HG03095 (cell line): ENCODE measurements at regions not wholly inside any gene's neighbourhood (a gene's known extent, or its start where the extent isn't known, plus 50 kb on each side); places are given as distances from the start of the nearest gene placed in this dataset.

Experiments used
- ATAC-seq: cut with Tn5 transposase; IDR thresholded peaks from one replicate; pipeline ENCODE4 v1.9.1; 2021; ENCODE audit warnings: moderate library complexity; ENCODE audit not compliant: unreplicated experiment

- ATAC-seq = no peak
Observed at GRCh38 chr3:25265284-25265683, 162.8 kb upstream of the RARB start.

DNA sequence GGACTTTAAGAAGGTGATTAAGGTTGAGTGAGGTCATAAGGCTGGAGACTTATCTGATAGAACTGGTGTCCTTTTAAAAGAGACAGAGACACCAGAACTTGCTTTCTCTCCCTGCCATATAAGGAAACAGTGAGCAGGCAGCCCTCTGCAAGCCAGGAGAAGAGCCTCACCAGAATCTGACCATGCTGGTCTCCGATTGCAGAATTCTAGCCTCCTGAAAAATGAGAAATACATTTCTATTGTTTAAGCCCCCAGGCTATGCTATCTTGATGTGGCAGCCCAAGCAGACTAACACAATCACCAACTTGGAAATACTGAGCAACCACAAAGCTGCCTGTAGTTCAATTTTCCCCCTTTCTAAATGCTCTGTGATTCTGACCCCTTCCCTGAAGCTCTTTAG is 161.4 kb upstream of the RARB start:
- no peak for ATAC-seq

- no peak for ATAC-seq
Observed at GRCh38 chr3:25272090-25272489, 156.0 kb upstream of the RARB start.

DNA sequence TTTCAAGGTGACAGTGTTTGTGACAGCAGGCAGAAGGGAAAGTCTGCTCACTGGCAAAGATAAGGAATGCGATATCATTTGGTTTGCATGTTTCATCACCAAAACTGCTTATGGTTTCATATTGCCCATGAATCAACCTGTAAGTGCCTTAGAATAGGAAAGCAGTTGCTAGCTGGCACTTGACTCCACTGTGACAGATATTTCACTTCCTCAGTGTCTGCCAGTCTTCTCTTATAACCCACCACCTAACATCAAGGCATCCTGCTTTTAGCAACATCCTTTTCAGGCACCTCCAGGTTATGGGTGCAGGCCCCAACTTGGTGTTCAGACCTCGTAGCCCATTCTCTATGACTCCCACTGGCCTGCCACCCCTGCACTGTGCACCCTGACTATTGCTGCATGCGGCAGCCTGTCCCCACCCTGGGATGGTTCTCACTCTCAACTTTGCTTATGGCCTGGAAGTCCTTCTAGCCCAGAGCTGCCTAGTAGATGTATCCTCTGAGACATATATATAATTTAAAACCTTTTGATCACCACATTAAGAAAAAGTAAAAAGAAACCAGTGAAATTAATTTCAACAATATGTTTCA is 154.4 kb upstream of the RARB start:
- no peak for ATAC-seq

- no peak for ATAC-seq
Observed at GRCh38 chr3:25277503-25277902, 150.6 kb upstream of the RARB start.

- no peak for ATAC-seq
Observed at GRCh38 chr3:25281041-25281731, 146.9 kb upstream of the RARB start.

GRCh38 chr3:25281732-25282126 is 146.3 kb upstream of the RARB start:
- ATAC-seq = no peak

GRCh38 chr3:25283613-25284012 is 144.4 kb upstream of the RARB start:
- no peak for ATAC-seq

GRCh38 chr3:25284249-25284648 is 143.8 kb upstream of the RARB start:
- ATAC-seq = no peak

GRCh38 chr3:25287291-25287884 is 140.7 kb upstream of the RARB start:
- ATAC-seq = no peak

- ATAC-seq = no peak
Observed at GRCh38 chr3:25288413-25288812, 139.7 kb upstream of the RARB start.

GRCh38 chr3:25289156-25289555 is 138.9 kb upstream of the RARB start:
- ATAC-seq = no peak

GRCh38 chr3:25289663-25290062 is 138.4 kb upstream of the RARB start:
- no peak for ATAC-seq

- ATAC-seq = no peak
Observed at GRCh38 chr3:25291481-25291905, 136.6 kb upstream of the RARB start.

DNA sequence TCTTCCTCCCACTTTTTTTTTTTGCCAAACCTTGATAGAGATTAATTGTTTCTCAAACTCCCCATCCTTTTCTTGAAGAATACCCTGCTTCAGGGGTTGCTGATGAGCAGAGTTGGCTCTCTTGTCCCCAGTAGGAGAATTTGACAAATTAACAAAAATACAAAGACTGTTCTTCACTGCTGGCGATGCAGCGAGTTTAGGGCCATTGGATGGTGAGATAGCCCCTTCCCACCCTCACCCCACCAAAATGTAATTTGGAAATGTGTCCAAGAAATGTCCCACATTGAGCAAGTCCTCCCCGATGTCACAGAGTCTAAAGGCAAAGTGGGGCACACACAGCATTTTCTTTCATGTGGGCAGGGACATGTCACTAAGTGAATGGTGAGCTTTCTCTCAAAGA is 136.0 kb upstream of the RARB start:
- ATAC-seq = no peak

DNA sequence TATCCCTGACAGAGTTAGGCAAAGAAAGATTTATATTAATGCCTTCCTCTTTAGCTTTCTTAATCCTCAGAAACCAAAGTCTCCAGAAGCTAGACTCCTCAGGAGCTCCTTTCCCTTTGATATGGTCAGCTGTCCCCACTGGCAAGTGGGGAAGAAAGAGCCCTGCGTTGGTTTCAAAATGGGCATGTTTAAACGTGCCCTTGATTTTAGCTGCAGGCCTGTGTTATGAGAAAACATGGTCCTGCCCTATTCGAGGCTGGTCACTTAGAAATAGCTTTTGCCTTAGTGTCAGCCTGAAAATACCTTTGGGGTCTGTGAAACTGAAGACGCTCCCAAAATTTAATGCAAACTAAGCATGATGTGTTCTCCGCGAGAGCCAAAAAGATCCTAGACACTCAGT is 135.5 kb upstream of the RARB start:
- ATAC-seq = no peak

DNA sequence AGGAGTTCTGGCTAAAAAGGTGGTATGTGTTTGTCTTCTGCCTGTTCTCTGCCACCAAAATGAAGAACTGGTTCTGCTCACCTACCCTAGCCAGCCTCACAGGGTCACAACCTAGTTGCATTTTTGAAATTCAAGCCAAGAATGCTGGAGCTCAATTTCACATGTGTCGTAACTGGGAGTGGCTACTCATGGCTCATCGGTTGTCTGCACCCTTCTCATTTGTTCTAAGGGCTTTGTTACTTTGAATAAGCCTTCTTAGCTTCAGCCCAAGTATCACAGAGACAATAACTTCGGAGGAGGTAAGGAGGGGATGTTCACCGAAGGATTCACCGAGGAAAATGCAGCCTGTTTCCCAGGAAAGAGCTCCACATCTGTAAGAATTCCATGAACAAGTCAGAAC is 134.3 kb upstream of the RARB start:
- ATAC-seq = no peak

DNA sequence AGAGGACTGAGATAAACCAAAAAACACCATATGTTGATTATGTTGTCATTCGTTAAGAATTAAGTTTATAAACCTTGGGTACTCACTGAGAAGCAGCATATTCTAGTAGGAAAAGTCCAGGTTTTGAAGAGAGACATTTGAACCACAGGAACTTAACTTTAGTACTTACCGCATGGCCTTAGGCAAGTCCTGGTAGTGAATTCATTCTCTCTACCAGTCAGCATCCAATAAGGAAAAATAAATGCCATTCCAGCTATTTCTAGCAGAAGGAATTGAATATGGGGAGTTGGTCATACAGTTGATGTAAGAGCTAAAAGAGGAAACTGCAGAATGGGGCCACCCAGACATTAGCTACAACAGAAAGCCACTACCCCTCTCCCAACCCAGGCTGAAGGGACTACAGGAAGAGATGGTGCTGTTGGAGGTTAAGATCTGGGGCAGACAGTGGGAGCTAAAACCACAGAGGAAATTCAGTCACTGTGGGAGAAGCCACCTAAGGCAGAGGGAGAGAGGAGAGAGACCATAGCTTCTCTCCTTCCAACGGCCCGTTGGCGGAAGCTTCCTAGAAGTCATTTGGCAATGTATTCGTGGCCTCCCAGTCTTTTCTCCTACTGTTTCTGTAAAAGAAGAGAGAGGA is 133.8 kb upstream of the RARB start:
- no peak for ATAC-seq

DNA sequence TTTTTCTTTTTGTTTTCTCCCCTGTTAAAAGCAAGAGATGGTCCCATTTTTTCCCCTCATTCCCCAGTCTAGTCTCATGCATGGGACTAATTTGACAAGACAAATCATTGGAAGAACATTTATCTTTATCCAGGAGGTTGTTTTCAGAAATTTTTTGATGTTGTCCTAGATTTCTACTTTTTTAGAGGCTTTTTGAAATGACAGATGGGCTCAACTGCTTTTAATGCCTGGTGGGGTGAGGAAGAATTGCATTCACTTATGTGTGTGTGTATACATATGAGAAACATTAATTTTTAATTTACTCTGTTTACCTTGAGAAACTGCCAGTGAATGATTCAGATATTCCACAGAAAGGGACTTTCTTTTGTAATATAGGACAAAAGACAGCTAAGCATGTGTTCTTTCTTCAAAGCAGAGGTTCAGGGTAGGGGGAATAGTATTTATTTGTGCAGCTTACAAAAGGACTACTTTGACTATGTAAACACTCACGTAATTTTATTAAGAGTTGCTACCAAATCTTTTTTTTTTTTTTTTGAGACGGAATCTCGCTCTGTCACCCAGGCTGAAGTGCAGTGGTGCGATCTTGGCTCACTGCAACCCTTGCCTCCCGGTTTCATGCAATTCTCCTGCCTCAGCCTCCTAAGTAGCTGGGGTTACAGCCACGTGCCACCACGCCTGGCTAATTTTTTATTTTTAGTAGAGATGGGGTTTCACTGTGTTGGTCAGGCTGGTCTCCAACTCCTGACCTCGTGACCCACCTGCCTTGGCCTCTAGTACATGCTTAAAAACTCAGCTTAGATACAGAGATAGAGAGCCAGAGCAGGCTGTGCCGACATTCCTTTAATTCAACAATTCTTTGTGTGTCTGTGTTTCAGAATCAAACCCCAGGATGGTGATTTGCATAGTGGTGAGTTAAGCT is 130.1 kb upstream of the RARB start:
- ATAC-seq = no peak

- ATAC-seq = no peak
Observed at GRCh38 chr3:25300141-25300540, 127.9 kb upstream of the RARB start.

GRCh38 chr3:25304916-25305315 is 123.1 kb upstream of the RARB start:
- ATAC-seq = no peak
